HG02885 (cell line): ENCODE measurements at regions not wholly inside any gene's neighbourhood (a gene's known extent, or its start where the extent isn't known, plus 50 kb on each side); places are given as distances from the start of the nearest gene placed in this dataset.

ENCODE experiments used
- ATAC-seq: cut with Tn5 transposase; IDR thresholded peaks from one replicate; pipeline ENCODE4 v1.9.1; 2021; ENCODE audit warnings: mild to moderate bottlenecking; ENCODE audit not compliant: unreplicated experiment, poor library complexity

DNA sequence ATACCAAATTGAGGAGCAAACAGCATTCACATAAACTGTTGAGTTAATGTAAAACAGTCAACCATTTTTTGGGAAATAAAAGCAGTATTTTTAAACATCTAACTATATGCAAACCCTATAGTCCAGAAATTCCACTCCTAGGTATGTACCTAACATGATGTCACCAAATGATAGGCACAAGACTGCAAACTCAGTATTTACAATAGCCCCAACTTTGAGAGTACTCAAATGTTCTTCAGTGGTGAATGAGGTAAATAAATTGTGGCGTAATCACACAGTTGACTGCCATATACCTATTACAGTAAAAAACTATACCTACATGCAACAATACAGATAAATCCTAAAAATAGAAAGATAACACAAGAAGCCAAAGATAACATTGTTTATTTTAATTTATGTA lies 1243.8 kb upstream of the ADGRL3 start:
- ATAC-seq: no peak

DNA sequence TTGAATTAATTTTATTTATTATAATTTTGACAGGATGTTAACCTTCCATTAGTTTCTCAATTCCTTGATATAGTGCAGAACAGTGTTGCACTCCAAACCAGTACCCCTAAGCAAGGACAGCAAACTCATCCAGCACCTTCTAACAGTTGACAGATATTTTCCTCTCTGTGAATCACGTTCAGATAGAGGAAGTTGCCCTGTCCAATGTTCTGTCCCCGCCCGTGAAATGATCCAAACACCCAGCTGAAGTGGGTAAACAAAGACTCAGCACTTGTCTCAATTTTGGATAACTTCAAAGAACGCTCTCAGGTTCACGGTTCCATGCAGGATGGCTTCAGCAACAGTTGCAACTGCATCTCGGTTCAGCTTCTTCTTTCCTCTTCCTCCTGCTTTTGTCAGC lies 1240.0 kb upstream of the ADGRL3 start:
- ATAC-seq: no peak

DNA sequence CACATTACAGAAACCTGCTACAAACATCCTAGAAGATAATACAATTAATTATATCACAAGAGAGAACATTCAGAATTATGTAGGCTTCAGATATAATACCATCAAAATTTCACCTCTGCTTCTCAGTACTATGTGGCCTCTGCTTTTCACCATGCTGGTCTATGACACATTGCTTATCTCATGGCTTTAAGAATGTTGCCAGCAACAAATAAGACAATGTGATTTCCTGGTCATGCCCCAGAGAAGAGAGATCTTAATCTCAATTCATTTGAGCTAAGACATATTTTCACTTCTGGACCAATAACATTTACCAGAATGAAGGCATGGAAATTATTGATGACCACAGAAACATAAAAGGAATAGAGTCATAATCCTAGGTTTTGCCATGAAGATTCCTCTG lies 1233.4 kb upstream of the ADGRL3 start:
- no peak for ATAC-seq

DNA sequence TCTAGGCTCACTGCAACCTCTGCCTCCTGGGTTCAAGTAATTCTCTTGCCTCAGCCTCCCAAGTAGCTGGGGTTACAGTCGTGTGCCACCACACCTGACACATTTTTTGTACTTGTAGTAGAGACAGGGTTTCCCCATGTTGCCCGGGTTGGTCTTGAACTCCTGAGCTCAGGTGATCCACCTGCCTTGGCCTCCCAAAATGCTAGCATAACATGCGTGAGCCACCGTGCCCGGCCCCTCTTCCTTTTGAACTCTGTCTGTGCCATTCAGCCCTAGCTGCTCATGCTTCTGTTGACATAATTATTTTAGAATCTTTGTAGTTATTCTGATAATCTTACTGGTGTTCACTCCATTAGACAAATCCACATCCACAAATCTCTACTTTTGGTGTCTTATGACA lies 1231.3 kb upstream of the ADGRL3 start:
- no peak for ATAC-seq

DNA sequence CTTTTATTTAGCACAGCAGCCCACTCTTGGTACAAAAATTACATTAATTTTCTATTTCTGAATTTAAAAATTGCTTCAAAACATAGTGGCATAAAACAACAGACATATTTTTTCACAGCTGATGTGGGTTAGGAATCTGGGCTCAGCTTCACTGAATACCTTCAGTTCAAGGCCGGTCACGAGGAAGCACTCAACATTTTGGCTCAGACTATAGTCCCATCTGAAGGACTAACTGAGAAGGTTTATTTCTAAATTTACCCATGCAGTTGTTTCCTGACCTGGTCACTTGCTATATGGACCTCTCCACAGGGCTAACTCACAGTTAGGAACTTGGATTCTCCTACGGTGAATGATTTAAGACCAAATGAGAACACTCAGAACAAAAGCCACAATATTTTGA lies 1230.2 kb upstream of the ADGRL3 start:
- ATAC-seq: no peak

DNA sequence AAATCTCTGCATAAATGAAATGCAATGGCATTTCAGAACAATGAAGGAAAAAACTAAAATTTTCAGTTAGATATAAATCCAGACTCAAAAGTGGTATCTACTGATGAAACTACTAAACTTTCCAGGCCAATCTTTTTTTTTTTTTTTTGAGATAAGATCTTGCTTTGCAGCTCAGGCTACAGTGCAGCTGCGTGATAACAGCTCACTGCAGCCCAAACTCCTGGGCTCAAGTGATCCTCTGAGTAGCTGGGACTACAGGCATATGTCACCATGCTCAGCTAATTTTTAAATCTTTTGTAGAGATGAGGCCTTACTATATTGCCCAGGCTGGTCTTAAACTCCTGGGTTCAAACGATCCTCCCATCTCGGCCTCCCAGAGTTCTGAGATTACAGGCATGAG lies 1228.2 kb upstream of the ADGRL3 start:
- no peak for ATAC-seq

DNA sequence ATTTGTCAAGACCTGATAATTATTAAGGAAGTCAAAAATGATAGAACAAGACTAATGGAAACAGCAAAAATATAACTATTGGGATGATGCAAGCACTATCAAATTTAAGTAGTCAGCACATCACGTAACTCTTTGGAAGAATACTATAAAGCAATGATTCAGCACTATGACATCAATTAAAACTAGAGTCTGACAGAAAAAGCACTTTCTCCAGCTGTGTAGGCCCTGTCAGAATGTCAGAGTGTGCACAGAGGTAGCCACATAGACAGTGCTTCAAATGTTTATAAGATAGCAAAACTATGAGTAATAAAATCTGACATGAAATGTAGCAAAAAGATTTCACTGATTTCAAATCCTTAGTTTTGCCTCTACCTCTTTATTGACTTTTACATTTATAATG lies 1226.6 kb upstream of the ADGRL3 start:
- ATAC-seq: no peak

DNA sequence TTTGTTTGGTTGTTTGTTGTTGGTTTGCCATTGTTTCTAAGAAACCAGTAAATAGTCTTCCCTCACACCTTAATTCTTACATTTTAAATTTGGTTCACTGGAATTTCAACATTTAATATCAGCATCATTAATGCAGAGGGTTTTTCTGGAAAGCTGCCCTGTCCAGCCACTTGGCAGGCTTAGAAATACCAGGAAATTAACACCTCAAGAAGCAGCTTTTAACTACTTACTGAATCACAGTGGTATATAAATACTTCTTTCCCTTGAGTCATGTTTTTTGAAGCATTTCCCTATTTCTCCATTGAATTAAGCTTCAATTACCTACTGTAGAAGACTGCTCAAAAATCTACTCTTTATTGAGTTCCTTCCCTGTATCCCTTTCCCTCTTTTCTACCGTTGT lies 1221.1 kb upstream of the ADGRL3 start:
- no peak for ATAC-seq

DNA sequence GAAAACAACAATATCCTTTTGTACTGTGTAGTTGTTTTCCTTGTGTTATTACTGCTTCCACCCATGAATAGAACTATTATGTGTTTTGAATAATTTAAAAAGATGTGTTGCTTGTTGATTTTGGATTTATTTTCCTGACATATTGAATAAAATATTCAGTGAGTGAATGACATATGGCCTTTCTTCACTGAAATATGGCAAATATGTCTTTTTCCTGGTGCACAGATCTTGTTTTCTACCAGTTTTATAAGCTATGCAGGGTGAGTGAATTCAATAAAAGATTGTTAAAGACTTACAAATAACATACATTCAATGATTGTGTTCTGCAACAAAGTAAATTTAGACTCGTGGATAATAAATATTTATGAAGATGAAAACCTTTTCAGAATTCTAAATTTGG lies 1216.3 kb upstream of the ADGRL3 start:
- ATAC-seq: no peak

DNA sequence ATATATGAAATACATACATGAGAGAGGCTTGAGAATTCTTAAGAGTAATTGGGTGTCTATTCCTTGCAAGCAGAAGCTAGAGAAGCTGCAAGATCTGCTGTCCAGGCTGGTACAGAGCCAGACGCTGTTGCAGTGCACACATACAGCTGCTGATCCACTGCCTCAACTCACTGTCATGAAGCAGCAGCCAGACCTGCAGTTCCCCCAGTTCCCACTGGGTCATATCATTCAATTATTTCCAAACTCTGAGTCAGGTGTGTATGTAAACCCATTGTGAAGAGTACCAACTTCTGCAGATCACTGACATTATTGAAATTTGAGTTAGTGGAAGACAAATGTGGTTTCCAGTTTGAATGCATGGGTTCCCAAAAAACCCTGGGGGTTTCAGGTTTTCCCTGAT lies 1212.8 kb upstream of the ADGRL3 start:
- no peak for ATAC-seq

DNA sequence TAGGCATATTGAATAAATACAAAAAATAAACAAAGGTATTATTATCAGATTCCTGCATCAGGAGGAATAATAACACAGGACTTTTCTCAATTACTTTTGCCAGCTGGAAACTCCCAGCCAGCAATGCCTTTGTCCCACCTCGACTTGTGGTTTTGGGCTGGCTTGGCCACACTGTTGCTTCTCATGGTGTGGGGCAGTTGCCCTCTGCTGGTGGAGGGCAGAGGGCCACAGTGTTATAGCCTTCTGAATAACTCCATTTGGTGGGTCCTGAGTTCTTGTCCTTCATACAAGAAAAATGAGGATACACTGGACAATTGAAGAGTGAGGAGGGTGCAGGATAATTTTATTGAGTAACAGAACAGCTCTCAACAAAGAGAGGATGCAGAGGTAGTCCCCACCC lies 1206.0 kb upstream of the ADGRL3 start:
- ATAC-seq: no peak

DNA sequence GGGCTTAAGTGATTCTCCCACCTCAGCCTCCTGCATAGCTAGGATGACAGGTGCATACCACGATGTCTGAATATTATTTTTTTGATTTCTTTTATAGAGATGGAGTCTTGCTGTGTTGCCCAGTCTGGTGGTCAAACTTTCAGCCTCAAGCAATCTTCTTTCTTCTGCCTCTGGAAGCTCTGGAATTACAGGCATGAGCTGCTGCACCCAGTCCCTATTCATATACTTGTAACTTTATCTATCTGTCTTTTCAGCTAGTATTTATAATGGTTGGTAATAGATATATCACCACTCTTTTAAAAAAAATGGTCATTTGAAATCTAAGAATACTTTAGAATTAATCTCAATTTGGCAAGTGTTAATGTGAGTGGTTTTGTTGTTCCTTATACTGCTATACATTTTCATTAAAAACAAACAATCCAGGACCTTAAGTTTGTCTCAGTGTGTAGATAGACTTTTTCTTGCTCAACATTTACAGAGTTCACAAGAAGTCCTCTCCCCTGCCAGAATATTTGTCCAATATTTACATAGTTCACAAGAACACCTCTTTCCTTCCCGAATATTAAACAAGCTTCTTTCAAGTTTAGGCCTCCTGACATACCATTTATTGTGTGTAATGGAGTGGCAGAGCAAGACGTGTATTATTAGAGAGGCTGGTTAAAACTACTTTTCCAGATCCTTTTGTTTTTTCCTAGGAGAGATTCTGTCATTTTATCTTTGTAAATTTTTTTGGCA lies 1197.4 kb upstream of the ADGRL3 start:
- no peak for ATAC-seq

DNA sequence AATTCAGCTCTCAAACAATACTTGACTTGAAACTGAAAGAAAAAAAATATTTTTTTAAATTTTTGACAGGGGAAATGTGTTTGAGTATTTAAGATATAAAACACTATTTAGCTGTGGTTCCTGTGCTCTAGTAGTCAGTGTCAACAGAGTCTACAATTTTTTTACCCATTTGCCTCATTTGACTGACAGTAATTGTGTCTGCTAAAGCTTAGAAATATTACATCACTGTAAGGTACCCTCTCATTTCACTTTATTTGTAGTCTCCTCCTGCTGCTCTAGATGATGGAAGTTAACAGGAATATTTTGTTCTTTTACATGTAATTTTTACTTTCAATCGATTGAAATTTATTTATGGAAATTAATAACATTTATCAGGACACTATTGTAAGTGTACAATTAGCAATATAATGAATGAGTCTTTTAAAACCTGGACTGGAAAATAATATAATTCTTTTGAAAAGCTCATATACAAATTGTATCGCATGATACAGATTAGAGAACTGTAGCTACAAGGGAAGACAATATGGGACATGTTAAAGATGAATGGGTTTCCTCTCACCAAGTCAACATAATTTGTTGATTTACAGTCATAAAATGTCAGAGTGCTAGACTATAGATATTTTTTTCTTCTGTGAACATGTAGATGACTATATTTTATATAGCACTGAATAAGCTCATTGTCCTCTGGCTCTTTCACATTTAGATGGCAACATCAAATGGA lies 1186.5 kb upstream of the ADGRL3 start:
- ATAC-seq: no peak

DNA sequence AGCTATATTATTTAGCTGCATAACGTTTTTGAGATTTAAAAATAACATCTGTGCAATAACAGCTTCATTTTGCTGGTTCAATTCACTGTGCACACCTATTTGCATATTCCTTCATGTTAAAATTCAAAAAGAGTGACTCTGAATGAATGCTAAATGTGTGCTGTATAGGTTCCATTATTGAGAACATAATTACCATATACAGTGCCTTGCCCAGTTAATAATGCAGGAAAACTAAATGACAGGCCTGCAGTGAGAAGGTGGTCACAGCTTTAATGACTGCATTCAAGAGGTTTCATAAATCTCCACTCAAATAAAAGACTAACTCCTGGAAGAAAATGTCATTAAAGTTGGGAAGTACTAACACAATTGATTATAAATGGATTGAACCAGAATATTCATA lies 1183.2 kb upstream of the ADGRL3 start:
- ATAC-seq: no peak

DNA sequence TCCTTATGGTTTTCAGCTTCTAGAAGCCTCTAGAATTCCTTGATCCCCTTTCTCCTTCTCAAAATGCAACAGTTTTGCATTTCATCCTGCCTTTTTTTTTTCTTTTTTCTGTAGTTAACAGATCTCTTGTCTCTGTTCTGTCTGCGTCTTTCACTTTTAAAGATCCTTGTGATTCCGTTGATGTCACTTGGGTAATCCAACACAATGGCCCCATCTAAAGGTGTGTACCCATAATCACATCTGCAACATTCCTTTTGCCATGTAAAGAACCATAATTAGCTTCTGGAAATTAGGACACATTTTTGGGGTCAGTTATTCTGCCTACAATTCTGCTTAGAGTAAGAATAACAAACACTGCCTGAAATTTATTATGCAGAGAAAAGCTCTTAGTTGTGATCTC lies 1180.9 kb upstream of the ADGRL3 start:
- ATAC-seq: no peak

DNA sequence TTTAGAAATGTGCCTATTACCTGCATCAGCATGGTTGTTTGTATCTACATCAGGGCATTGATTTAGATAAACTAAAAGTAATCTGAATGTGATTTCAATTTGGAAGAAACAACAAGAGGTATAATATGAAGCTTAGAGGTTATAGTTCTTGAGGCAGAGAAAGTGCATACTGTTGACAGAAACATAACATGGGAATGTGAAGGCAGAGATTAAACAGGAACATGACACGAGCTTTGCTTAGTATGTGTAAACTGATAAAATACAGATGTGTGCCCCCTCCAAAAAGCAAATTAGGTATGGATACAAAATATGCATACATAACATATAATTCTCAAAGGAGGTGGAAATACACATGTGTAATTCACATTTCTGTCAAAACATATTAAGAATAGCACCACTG lies 1180.2 kb upstream of the ADGRL3 start:
- ATAC-seq: no peak

DNA sequence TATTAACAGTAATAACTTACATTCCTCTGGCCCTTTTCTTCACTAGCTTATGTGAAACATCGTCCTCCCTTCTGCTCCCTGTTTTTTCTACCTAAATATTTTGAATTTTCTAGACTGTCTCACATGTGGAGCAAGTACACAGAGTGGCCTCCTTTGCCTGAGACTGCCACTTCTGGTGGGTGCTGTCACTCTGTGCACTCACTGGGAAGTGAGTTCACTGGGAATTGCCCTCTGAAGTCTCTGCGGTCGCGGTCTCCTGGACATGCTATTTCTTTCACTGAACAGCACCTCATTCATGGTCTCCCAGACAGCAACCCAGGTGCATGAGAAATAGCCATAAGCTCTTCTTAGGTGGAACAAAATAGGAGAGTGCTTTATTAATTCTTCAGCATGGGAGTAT lies 1179.7 kb upstream of the ADGRL3 start:
- no peak for ATAC-seq

DNA sequence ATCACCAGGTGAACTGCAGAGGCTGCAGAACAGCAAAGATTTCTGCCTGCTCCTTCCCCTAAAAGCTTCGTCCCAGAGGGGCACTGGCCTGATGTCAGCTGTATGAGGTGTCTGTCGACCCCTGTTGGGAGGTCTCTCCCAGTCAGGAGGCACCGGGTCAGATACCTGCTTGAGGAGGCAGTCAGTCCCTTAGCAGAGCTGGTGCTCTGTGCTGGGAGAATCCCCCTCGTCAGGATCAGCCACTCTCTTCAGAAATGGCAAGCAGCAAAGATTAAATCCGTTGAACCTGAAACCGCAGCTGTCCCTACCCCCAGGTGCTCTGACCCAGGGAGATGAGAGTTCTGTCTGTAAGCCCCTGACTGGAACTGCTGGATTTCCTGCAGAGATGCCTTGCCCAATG lies 1166.3 kb upstream of the ADGRL3 start:
- ATAC-seq: no peak

DNA sequence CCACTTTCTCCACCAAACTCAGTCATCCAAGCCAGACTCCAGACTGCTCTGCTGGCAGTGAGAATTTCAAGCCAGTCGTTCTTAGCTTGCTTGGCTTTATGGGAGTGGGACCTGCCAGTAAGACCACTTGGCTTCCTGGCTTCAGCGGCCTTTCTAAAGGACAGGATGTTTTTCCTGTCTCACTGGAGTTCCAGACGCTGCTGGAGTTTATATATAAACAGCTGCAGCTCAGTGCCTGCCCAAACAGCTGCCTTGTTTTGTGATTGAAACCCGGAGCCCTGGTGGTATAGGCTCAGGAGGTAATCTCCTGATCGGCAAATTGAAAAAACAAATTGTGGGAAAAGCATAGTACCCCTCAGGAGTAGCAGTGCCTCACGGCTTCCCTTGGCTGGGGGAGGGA lies 1165.8 kb upstream of the ADGRL3 start:
- no peak for ATAC-seq

DNA sequence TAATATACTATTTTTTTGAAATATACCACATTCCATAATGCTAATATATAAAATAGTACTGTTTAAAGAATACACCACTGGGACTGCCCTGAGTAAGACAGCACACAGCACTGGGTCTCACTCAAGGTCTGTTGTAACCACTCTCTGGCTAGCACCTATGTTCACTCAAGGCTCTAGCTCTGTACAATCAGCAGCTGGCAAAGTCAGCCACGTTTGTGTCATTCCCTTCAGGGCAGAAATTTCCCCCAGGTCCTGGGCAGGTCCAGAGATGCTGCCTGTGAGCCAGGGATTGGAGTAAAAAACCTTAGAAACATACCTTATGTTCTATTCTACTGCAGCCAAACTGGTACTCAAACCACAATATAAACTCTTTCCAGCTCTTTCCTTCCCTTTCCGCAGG lies 1160.2 kb upstream of the ADGRL3 start:
- no peak for ATAC-seq

DNA sequence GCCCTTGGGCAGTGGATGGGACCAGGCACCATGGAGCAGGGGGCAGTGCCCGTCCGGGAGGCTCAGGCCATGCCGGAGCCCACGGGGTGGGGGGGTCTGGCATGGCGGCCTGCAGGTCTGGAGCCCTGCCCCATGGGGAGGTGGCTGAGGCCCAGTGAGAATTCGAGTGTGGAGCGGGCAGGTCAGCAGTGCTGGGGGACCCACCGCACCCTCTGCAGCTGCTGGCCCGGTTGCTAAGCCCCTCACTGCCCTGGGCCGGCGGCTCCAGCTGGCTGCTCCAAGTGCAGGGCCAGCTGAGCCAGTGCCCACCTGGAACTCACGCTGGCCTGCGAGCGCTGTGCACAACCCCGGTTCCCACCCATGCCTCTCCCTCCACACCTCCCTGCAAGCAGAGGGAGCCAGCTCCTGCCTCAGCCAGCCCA lies 1157.9 kb upstream of the ADGRL3 start:
- no peak for ATAC-seq

DNA sequence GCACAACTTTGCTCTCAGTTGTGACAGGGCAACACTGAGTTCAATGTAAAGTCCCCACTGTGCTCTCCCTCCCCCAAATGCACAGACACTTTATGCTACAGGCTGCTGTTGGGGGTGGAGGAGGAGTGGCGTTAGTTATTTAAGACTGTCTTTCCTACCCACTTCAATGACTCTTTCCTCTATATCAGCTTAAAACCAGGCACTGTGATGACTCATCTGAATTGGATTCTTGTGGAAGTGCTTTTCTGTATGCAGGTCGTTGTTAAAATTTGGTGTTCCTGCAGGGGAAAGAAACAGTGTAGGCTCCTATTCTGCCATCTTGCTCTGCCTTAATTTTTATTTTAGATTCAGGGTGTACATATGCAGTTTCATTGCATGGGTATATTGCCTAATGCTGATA lies 1157.2 kb upstream of the ADGRL3 start:
- no peak for ATAC-seq
